HG03066 (cell line): ENCODE measurements at regions not wholly inside any gene's neighbourhood (a gene's known extent, or its start where the extent isn't known, plus 50 kb on each side); places are given as distances from the start of the nearest gene placed in this dataset.

Source experiments
- ATAC-seq: cut with Tn5 transposase; IDR thresholded peaks from one replicate; pipeline ENCODE4 v1.9.1; 2021; ENCODE audit warnings: low read depth; ENCODE audit not compliant: unreplicated experiment

- ATAC-seq: no peak
Measured at GRCh38 chr10:116792817-116793216, 50.5 kb upstream of the HSPA12A start.

- ATAC-seq: no peak
Measured at GRCh38 chr10:116796469-116796868, 52.8 kb upstream of the ENO4 start.

- ATAC-seq: peak; percentile 85
Measured at GRCh38 chr10:116796910-116797513, 52.3 kb upstream of the ENO4 start.

GRCh38 chr10:116798859-116799258, 50.4 kb upstream of the ENO4 start:
- ATAC-seq: no peak
